A549 (cell line): ENCODE measurements at regions not wholly inside any gene's neighbourhood (a gene's known extent, or its start where the extent isn't known, plus 50 kb on each side); places are given as distances from the start of the nearest gene placed in this dataset.

Experiments used
- ATAC-seq, 2 experiments: fragments of 200-7000 bp in 1 of 2; fragments of >200 bp in 1 of 2; cut with Nextera tagmentation in 1 of 2; cut with Tn5 transposase in 1 of 2; 3 replicates each; pipeline versions ENCODE4 v1.8.0 to v1.9.1; 2018 to 2020; ENCODE audit warnings: mild to moderate bottlenecking in 1 of 2, moderate library complexity in 1 of 2
- CTCF ChIA-PET: fragments of 300-600 bp; sonication (Branson Sonifier 250); formaldehyde crosslinking; extraction: SDS; loops from one replicate; lab custom pipeline; 2021; ENCODE audit warnings: antibody characterized with exemption, inconsistent platforms; lab: Yijun Ruan, JAX
- POLR2A ChIA-PET: fragments of 350-600 bp; formaldehyde crosslinking; extraction: SDS; loops from one replicate; lab custom pipeline; 2021; ENCODE audit warnings: antibody characterized with exemption, inconsistent platforms; lab: Yijun Ruan, JAX
- DNase-seq, 2 experiments: peaks; one replicate each; pipeline versions ENCODE4 v3.0.0 to v3.0.0-alpha.2; 2011 to 2016; ENCODE audit warnings: low read depth in 1 of 2, low spot score in 1 of 2
- FAIRE-seq: peaks from 2 replicates; lab custom pipeline; 2011; peaks lifted over from hg19 to GRCh38; lab: Jason Lieb, UNC
- H3K27ac ChIP-seq, 2 experiments: fragments of >200 bp; sonication (Bioruptor Twin); formaldehyde crosslinking; 3 replicates each; pipeline ENCODE4 v1.5.1; 2016 to 2017
- H3K4me1 ChIP-seq: fragments of >200 bp; sonication (Bioruptor Twin); formaldehyde crosslinking; 3 replicates; pipeline ENCODE4 v1.6.1; 2016
- H3K4me2 ChIP-seq: fragments of >200 bp; sonication (Bioruptor Twin); formaldehyde crosslinking; 3 replicates; pipeline ENCODE4 v1.6.1; 2016
- H3K4me3 ChIP-seq: fragments of >200 bp; sonication (Bioruptor Twin); formaldehyde crosslinking; 3 replicates; pipeline ENCODE4 v1.5.1; 2016
- H3K9me3 ChIP-seq: fragments of >200 bp; sonication (Bioruptor Twin); formaldehyde crosslinking; 3 replicates; pipeline ENCODE4 v1.6.1; 2016
- CBX2 ChIP-seq: fragments of 200-600 bp; sonication (generic); IDR thresholded peaks from 2 replicates; pipeline ENCODE4 v1.6.1; 2016; ENCODE audit warnings: low read depth, mild to moderate bottlenecking, borderline replicate concordance
- CBX8 ChIP-seq: fragments of 200-600 bp; sonication (generic); IDR thresholded peaks from 2 replicates; pipeline ENCODE4 v1.6.1; 2016
- CEBPB ChIP-seq, 2 experiments: fragments of >200 bp in 1 of 2; sonication (Bioruptor Twin) in 1 of 2; formaldehyde crosslinking in 1 of 2; IDR thresholded peaks; 2 replicates each; pipeline ENCODE4 v1.6.1; 2012 to 2016
- CHD2 ChIP-seq: fragments of 150-350 bp; IDR thresholded peaks from 2 replicates; pipeline ENCODE4 v1.6.1; 2014; ENCODE audit warnings: low read length; ENCODE audit not compliant: partially characterized antibody
- EP300 ChIP-seq, 2 experiments: fragments of >200 bp; sonication (Bioruptor Twin); formaldehyde crosslinking; IDR thresholded peaks; 2 replicates in 1 of 2; 3 replicates in 1 of 2; pipeline ENCODE4 v1.6.1; 2016 to 2017
- ESRRA ChIP-seq: fragments of 150-350 bp; IDR thresholded peaks from 2 replicates; pipeline ENCODE4 v1.6.1; 2014; ENCODE audit warnings: mild to moderate bottlenecking, low read length, borderline replicate concordance
- FOSL2 ChIP-seq, 2 experiments: fragments of 450-650 bp in 1 of 2; fragments of >200 bp in 1 of 2; sonication (Bioruptor Twin) in 1 of 2; formaldehyde crosslinking; IDR thresholded peaks; 2 replicates each; pipeline versions ENCODE4 v1.5.0 to v1.6.1; 2016 to 2020; ENCODE audit warnings: mild to moderate bottlenecking in 1 of 2, moderate library complexity in 1 of 2
- HOXA7 ChIP-seq: fragments of 250-450 bp; sonication (Bioruptor Pico); IDR thresholded peaks from 2 replicates; pipeline ENCODE4 v1.5.0; 2020; ENCODE audit warnings: mild to moderate bottlenecking, moderate library complexity
- KDM5A ChIP-seq: fragments of 200-600 bp; sonication (generic); IDR thresholded peaks from 2 replicates; pipeline ENCODE4 v1.6.1; 2016; ENCODE audit warnings: antibody characterized with exemption, mild to moderate bottlenecking
- MAFK ChIP-seq: fragments of 450-650 bp; IDR thresholded peaks from 2 replicates; pipeline ENCODE4 v1.6.1; 2014; ENCODE audit not compliant: partially characterized antibody
- MYC ChIP-seq: IDR thresholded peaks from 2 replicates; pipeline ENCODE4 v1.6.1; 2012; ENCODE audit warnings: mild to moderate bottlenecking, inconsistent platforms, low read length, improper control_type of control experiment, borderline replicate concordance
- NFE2L2 ChIP-seq: fragments of 150-350 bp; conservative IDR thresholded peaks from 2 replicates; pipeline ENCODE4 v1.6.1; 2014; ENCODE audit warnings: low read length
- NPAS2 ChIP-seq: fragments of 250-450 bp; sonication (Bioruptor Pico); IDR thresholded peaks from 2 replicates; pipeline ENCODE4 v1.8.0; 2022; ENCODE audit warnings: mild to moderate bottlenecking, moderate library complexity, borderline replicate concordance
- PHF8 ChIP-seq: fragments of 200-600 bp; sonication (generic); IDR thresholded peaks from 2 replicates; pipeline ENCODE4 v1.6.1; 2016; ENCODE audit warnings: low read depth, mild to moderate bottlenecking, antibody characterized with exemption, moderate library complexity, borderline replicate concordance
- POLR2A ChIP-seq: IDR thresholded peaks from 2 replicates; pipeline ENCODE4 v1.6.1; 2012; ENCODE audit warnings: mild to moderate bottlenecking, low read length
- RCOR1 ChIP-seq: fragments of 150-350 bp; IDR thresholded peaks from 2 replicates; pipeline ENCODE4 v1.6.1; 2014; ENCODE audit warnings: antibody characterized with exemption, low read length, low read depth
- RNF2 ChIP-seq: fragments of 200-600 bp; sonication (generic); IDR thresholded peaks from 2 replicates; pipeline ENCODE4 v1.6.1; 2016; ENCODE audit warnings: low read depth, mild to moderate bottlenecking, antibody characterized with exemption, moderate library complexity, borderline replicate concordance
- ZFP36 ChIP-seq: fragments of 450-650 bp; IDR thresholded peaks from 2 replicates; pipeline ENCODE4 v1.6.1; 2014; ENCODE audit warnings: borderline replicate concordance; ENCODE audit not compliant: partially characterized antibody
- ZNF302 ChIP-seq: fragments of 250-450 bp; sonication (Bioruptor Pico); IDR thresholded peaks from 2 replicates; pipeline ENCODE4 v1.9.0; 2021; ENCODE audit warnings: inconsistent platforms, mild to moderate bottlenecking, moderate library complexity
- WGBS: methylation state at CpG from one replicate; pipeline ENCODE4 v1.1.6; 2017; ENCODE audit errors: missing lambda C conversion rate; 5-methylcytosine and 5-hydroxymethylcytosine counted together
- TF ChIP-seq, protein P1 (sequence below): IDR thresholded peaks from 2 replicates; pipeline ENCODE4 v1.6.1; 2012
- TF ChIP-seq, protein P2 (sequence below): fragments of 150-350 bp; IDR thresholded peaks from 2 replicates; pipeline ENCODE4 v1.6.1; 2014; ENCODE audit warnings: low read depth, mild to moderate bottlenecking, low read length
- TF ChIP-seq, protein P3 (sequence below): fragments of >200 bp; sonication (Bioruptor Twin); formaldehyde crosslinking; IDR thresholded peaks from 3 replicates; pipeline ENCODE4 v1.6.1; 2016
- TF ChIP-seq, protein P4 (sequence below): fragments of 250-450 bp; sonication (Bioruptor Pico); IDR thresholded peaks from 2 replicates; pipeline ENCODE4 v1.5.0; 2020; ENCODE audit warnings: low read depth, mild to moderate bottlenecking, moderate library complexity
- TF ChIP-seq, protein P5 (sequence below): fragments of 250-450 bp; sonication (Bioruptor Pico); IDR thresholded peaks from 2 replicates; pipeline ENCODE4 v1.5.0; 2021; ENCODE audit warnings: mild to moderate bottlenecking, moderate library complexity, borderline replicate concordance
- TF ChIP-seq, protein P6 (sequence below): IDR thresholded peaks from 2 replicates; pipeline ENCODE4 v1.6.1; 2012

DNA sequence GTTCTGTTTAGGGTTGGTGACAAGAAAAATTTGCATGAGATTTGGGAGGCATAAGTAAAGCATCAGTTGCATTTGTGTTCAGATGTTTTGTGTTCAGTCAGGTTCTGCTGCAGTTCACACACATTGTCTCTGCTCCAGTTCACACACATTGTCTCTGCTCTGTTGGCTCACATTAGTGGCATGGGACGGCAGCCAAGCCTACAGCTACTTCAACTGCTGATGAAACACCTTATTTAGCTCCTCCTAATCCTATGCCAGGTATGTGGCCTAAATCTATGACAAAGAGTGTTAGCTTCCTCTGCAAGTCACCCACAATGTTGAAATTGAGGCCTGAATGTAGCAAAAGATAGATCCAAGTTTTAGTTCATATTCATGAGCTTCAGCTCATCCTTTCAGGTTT is 278.1 kb upstream of the SYNCRIP start:
- WGBS: 0% methylated on average over 1 of the region's 1 CpG
- H3K4me1 ChIP-seq: no peaks in the 10 kb centered on the region
- POLR2A ChIA-PET: no interaction called here
- no peaks in the 10 kb centered on the region for H3K9me3 ChIP-seq
- no peak for DNase-seq
- FAIRE-seq: no peak
- no peak overlapping the region for H3K4me2 ChIP-seq
- no peak for ATAC-seq
- TF ChIP-seq MYC (no peak), EP300 (IDR thresholded peaks at IDR 0.05) (no peak), CBX8 (no peak)
- TF ChIP-seq, protein P1, sequence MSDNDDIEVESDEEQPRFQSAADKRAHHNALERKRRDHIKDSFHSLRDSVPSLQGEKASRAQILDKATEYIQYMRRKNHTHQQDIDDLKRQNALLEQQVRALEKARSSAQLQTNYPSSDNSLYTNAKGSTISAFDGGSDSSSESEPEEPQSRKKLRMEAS: no peak
- TF ChIP-seq, all 56 proteins: peak for 0
- Histone ChIP-seq H3K4me3 (no peak overlapping the region), H3K27ac (no peak overlapping the region)
- CTCF ChIA-PET: interaction anchor here (1.6 to 3.0 kb wide), 3 partner anchors 9 to 1017 kb away, joined by 3 to 9 read pairs (median 4); partner anchors contain the start of gene HTR1E

DNA sequence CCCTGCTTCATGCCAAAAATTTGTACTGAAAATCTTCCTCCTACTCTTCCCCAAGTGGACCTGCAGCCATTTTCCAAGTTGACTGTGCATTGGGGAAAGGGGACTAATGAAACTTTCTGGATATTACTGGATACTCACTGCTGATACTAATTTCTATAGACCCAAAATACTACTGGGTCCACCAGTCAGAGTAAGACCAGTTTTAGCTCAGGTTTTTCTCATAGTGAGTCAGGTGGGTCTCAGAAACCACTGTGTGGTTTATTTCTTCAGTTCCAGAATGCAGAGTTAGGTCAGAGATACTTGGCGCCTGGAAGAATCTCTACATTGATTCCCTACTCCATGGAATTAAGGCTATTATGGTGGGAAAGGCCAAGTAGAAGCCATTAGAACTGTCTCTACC is 274.8 kb upstream of the SYNCRIP start:
- no peak for FAIRE-seq
- TF ChIP-seq, protein P2, sequence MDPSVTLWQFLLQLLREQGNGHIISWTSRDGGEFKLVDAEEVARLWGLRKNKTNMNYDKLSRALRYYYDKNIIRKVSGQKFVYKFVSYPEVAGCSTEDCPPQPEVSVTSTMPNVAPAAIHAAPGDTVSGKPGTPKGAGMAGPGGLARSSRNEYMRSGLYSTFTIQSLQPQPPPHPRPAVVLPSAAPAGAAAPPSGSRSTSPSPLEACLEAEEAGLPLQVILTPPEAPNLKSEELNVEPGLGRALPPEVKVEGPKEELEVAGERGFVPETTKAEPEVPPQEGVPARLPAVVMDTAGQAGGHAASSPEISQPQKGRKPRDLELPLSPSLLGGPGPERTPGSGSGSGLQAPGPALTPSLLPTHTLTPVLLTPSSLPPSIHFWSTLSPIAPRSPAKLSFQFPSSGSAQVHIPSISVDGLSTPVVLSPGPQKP: no peak
- TF ChIP-seq NPAS2 (CRISPR knock-in tag) (no peak), CBX8 (no peak), CBX2 (no peak), HOXA7 (no peak), PHF8 (no peak), ZNF302 (no peak), RCOR1 (no peak), RNF2 (no peak)
- TF ChIP-seq, protein P3, sequence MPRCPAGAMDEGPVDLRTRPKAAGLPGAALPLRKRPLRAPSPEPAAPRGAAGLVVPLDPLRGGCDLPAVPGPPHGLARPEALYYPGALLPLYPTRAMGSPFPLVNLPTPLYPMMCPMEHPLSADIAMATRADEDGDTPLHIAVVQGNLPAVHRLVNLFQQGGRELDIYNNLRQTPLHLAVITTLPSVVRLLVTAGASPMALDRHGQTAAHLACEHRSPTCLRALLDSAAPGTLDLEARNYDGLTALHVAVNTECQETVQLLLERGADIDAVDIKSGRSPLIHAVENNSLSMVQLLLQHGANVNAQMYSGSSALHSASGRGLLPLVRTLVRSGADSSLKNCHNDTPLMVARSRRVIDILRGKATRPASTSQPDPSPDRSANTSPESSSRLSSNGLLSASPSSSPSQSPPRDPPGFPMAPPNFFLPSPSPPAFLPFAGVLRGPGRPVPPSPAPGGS: no peak
- TF ChIP-seq, protein P4, sequence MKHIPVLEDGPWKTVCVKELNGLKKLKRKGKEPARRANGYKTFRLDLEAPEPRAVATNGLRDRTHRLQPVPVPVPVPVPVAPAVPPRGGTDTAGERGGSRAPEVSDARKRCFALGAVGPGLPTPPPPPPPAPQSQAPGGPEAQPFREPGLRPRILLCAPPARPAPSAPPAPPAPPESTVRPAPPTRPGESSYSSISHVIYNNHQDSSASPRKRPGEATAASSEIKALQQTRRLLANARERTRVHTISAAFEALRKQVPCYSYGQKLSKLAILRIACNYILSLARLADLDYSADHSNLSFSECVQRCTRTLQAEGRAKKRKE (CRISPR knock-in tag): no peak
- TF ChIP-seq, protein P5, sequence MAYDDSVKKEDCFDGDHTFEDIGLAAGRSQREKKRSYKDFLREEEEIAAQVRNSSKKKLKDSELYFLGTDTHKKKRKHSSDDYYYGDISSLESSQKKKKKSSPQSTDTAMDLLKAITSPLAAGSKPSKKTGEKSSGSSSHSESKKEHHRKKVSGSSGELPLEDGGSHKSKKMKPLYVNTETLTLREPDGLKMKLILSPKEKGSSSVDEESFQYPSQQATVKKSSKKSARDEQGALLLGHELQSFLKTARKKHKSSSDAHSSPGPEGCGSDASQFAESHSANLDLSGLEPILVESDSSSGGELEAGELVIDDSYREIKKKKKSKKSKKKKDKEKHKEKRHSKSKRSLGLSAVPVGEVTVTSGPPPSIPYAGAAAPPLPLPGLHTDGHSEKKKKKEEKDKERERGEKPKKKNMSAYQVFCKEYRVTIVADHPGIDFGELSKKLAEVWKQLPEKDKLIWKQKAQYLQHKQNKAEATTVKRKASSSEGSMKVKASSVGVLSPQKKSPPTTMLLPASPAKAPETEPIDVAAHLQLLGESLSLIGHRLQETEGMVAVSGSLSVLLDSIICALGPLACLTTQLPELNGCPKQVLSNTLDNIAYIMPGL (CRISPR knock-in tag): no peak
- CTCF ChIA-PET: no interaction called here
- Histone ChIP-seq H3K4me2 (no peak overlapping the region), H3K4me3 (no peak overlapping the region), H3K9me3 (no peaks in the 10 kb centered on the region), H3K4me1 (no peaks in the 10 kb centered on the region), H3K27ac (no peak overlapping the region)
- WGBS: 6% methylated on average over 1 of the region's 1 CpG
- DNase-seq: no peak
- no peak for ATAC-seq
- POLR2A ChIA-PET: no interaction called here

DNA sequence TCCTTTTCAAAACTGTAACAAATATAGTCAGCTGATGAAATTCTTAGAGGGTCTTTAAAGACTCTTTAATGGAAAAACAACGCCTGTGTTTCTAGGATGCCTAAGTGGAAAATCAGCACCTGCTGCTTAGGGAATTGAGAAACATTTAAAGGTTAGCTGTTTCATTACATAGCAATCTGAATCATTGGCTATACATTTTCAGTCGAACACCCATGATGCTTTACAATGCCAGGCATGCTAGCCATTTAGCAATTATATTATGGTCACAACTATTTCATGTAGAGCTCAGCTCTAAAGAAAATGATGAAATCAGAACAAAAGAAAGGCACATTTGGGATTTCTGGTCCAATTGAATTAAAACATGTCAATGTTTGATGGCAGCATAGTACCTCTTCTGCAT is 270.3 kb upstream of the SYNCRIP start:
- no peak overlapping the region for H3K4me3 ChIP-seq
- H3K4me1 ChIP-seq: no peaks in the 10 kb centered on the region
- no peaks in the 10 kb centered on the region for H3K9me3 ChIP-seq
- no peak for ATAC-seq
- ChIA-PET CTCF (interaction anchor here (0.6 to 3.0 kb wide), 2 partner anchors 10 to 920 kb away, joined by 3 to 16 read pairs; no protein-coding TSS in a partner anchor), POLR2A (no interaction called here)
- WGBS: 2% methylated on average over 2 of the region's 2 CpGs
- no peak for TF ChIP-seq MAFK
- TF ChIP-seq, protein P2: no peak
- TF ChIP-seq ZFP36: no peak
- no peak for TF ChIP-seq ESRRA
- no peak for TF ChIP-seq CHD2
- TF ChIP-seq POLR2A: no peak
- TF ChIP-seq FOSL2 (IDR thresholded peaks at IDR 0.05): no peak
- TF ChIP-seq FOSL2 (CRISPR knock-in tag; IDR thresholded peaks at IDR 0.05): no peak
- no peak for TF ChIP-seq HOXA7
- no peak for TF ChIP-seq NFE2L2
- TF ChIP-seq KDM5A: no peak
- TF ChIP-seq, protein P6, sequence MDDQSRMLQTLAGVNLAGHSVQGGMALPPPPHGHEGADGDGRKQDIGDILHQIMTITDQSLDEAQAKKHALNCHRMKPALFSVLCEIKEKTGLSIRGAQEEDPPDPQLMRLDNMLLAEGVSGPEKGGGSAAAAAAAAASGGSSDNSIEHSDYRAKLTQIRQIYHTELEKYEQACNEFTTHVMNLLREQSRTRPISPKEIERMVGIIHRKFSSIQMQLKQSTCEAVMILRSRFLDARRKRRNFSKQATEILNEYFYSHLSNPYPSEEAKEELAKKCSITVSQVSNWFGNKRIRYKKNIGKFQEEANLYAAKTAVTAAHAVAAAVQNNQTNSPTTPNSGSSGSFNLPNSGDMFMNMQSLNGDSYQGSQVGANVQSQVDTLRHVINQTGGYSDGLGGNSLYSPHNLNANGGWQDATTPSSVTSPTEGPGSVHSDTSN: no peak
- TF ChIP-seq CEBPB (IDR thresholded peaks at IDR 0.05): no peak
- H3K4me2 ChIP-seq: no peak overlapping the region
- DNase-seq: no peak
- FAIRE-seq: no peak
- no peak overlapping the region for H3K27ac ChIP-seq
